Neural progenitor cell (in vitro differentiated cells): ENCODE measurements at regions not wholly inside any gene's neighbourhood (a gene's known extent, or its start where the extent isn't known, plus 50 kb on each side); places are given as distances from the start of the nearest gene placed in this dataset.
A peak's percentile ranks its signal among the peaks of the same experiment; 100 is the strongest.

Experiments used
- DNase-seq: peaks from one replicate; pipeline ENCODE4 v3.0.0-alpha.2; 2016; ENCODE audit warnings: low spot score
- H2AFZ ChIP-seq: fragments of 200-600 bp; sonication (generic); replicated peaks from 2 replicates; pipeline ENCODE4 v1.6.1; 2016; ENCODE audit warnings: antibody characterized with exemption
- H3F3A ChIP-seq: fragments of 200-600 bp; sonication (generic); 2 replicates; pipeline ENCODE4 v1.6.1; 2016; ENCODE audit warnings: antibody characterized with exemption, low read depth
- H3K27ac ChIP-seq: fragments of 200-600 bp; sonication (generic); 2 replicates; pipeline ENCODE4 v1.5.1; 2016; ENCODE audit warnings: mild to moderate bottlenecking
- H3K27me3 ChIP-seq: fragments of 200-600 bp; sonication (generic); 2 replicates; pipeline ENCODE4 v1.6.1; 2016; ENCODE audit warnings: mild to moderate bottlenecking, moderate library complexity
- H3K36me3 ChIP-seq: fragments of 200-600 bp; sonication (generic); 2 replicates; pipeline ENCODE4 v1.5.1; 2016
- H3K4me1 ChIP-seq: fragments of 200-600 bp; sonication (generic); 2 replicates; pipeline ENCODE4 v1.6.1; 2016; ENCODE audit warnings: mixed run types
- H3K4me2 ChIP-seq: fragments of 200-600 bp; sonication (generic); 2 replicates; pipeline ENCODE4 v1.6.1; 2016
- H3K4me3 ChIP-seq: fragments of 200-600 bp; sonication (generic); 2 replicates; pipeline ENCODE4 v1.5.1; 2016
- H3K79me2 ChIP-seq: fragments of 200-600 bp; sonication (generic); 2 replicates; pipeline ENCODE4 v1.6.1; 2016; ENCODE audit warnings: low read depth
- H3K9ac ChIP-seq: fragments of 200-600 bp; sonication (generic); 2 replicates; pipeline ENCODE4 v1.6.1; 2016
- H3K9me3 ChIP-seq: fragments of 200-600 bp; sonication (generic); 2 replicates; pipeline ENCODE4 v1.5.1; 2016; ENCODE audit warnings: low read depth
- H4K20me1 ChIP-seq: fragments of 200-600 bp; sonication (generic); 2 replicates; pipeline ENCODE4 v1.6.1; 2016; ENCODE audit warnings: low read depth
- H3K27ac Mint-ChIP-seq: 3 replicates; pipeline ENCODE4 v1.8.0; 2021; ENCODE audit warnings: mixed read lengths
- H3K27me3 Mint-ChIP-seq: 2 replicates; pipeline ENCODE4 v1.8.0; 2022; ENCODE audit warnings: low read depth, mild to moderate bottlenecking, inconsistent platforms, moderate library complexity, mixed read lengths; ENCODE audit not compliant: insufficient read depth
- H3K36me3 Mint-ChIP-seq: 3 replicates; pipeline ENCODE4 v1.8.0; 2021; ENCODE audit warnings: mixed read lengths
- H3K4me1 Mint-ChIP-seq: 3 replicates; pipeline ENCODE4 v1.8.0; 2021; ENCODE audit warnings: mixed read lengths
- H3K4me3 Mint-ChIP-seq: 3 replicates; pipeline ENCODE4 v1.8.0; 2021; ENCODE audit warnings: mild to moderate bottlenecking, moderate library complexity, mixed read lengths
- H3K9me3 Mint-ChIP-seq: 3 replicates; pipeline ENCODE4 v1.8.0; 2020; ENCODE audit warnings: mixed read lengths
- CTCF ChIP-seq: fragments of 200-600 bp; sonication (generic); IDR thresholded peaks from 2 replicates; pipeline ENCODE4 v1.5.1; 2017; ENCODE audit warnings: antibody characterized with exemption, mild to moderate bottlenecking
- EZH2 ChIP-seq: fragments of 200-600 bp; sonication (generic); IDR thresholded peaks from 2 replicates; pipeline ENCODE4 v1.6.1; 2017; ENCODE audit warnings: antibody characterized with exemption, mild to moderate bottlenecking, moderate library complexity
- EZH2phosphoT487 ChIP-seq: fragments of 200-600 bp; sonication (generic); IDR thresholded peaks from 2 replicates; pipeline ENCODE4 v1.6.1; 2017; ENCODE audit warnings: antibody characterized with exemption

- peak; percentile 78 for DNase-seq
- Mint-ChIP-seq H3K4me1 (peaks cover 28% of the 10 kb centered on the region), H3K36me3 (peaks cover 3% of the 10 kb centered on the region), H3K4me3 (no peak overlapping the region), H3K27ac (no peak overlapping the region), H3K27me3 (peaks cover 21% of the 10 kb centered on the region), H3K9me3 (peaks cover 4% of the 10 kb centered on the region)
- Histone ChIP-seq H3K4me3 (no peak overlapping the region), H3K9ac (no peak overlapping the region), H4K20me1 (no peaks in the 10 kb centered on the region), H3K27ac (no peak overlapping the region), H3K9me3 (no peaks in the 10 kb centered on the region), H3F3A (peaks cover 10% of the 10 kb centered on the region), H3K79me2 (no peaks in the 10 kb centered on the region), H3K36me3 (no peaks in the 10 kb centered on the region), H2AFZ (no peak overlapping the region), H3K27me3 (no peaks in the 10 kb centered on the region), H3K4me1 (peaks cover 12% of the 10 kb centered on the region), H3K4me2 (peak overlapping the region; percentile 62)
- no peak for TF ChIP-seq EZH2
- no peak for TF ChIP-seq EZH2phosphoT487
- TF ChIP-seq CTCF: no peak
These were observed 317.9 kb upstream of the IRX1 start for GRCh38 chr5:3277590-3278196.

GRCh38 chr5:3276896-3277295 is 318.7 kb upstream of the IRX1 start:
- H2AFZ ChIP-seq: no peak overlapping the region
- Mint-ChIP-seq H3K36me3 (peaks cover 3% of the 10 kb centered on the region), H3K27ac (peak overlapping the region; percentile 37), H3K4me1 (peaks cover 28% of the 10 kb centered on the region), H3K27me3 (peaks cover 21% of the 10 kb centered on the region), H3K9me3 (peaks cover 4% of the 10 kb centered on the region), H3K4me3 (no peak overlapping the region)
- H4K20me1 ChIP-seq: no peaks in the 10 kb centered on the region
- no peaks in the 10 kb centered on the region for H3K27me3 ChIP-seq
- no peak overlapping the region for H3K4me3 ChIP-seq
- H3K9me3 ChIP-seq: no peaks in the 10 kb centered on the region
- DNase-seq: no peak
- TF ChIP-seq CTCF: no peak
- no peak for TF ChIP-seq EZH2phosphoT487
- TF ChIP-seq EZH2: no peak
- peaks cover 10% of the 10 kb centered on the region for H3F3A ChIP-seq
- H3K4me1 ChIP-seq: peaks cover 12% of the 10 kb centered on the region
- no peak overlapping the region for H3K9ac ChIP-seq
- H3K4me2 ChIP-seq: no peak overlapping the region
- no peaks in the 10 kb centered on the region for H3K79me2 ChIP-seq
- no peaks in the 10 kb centered on the region for H3K36me3 ChIP-seq
- no peak overlapping the region for H3K27ac ChIP-seq

GRCh38 chr5:3269395-3270169 is 326.1 kb upstream of the IRX1 start:
- H4K20me1 ChIP-seq: no peaks in the 10 kb centered on the region
- no peak overlapping the region for H3K4me2 ChIP-seq

More at GRCh38 chr5:3269395-3270169, 326.1 kb upstream of the IRX1 start:
- no peak overlapping the region for H3K27ac ChIP-seq
- no peak overlapping the region for H2AFZ ChIP-seq
- peak; percentile 51 for DNase-seq
- H3K4me3 ChIP-seq: no peak overlapping the region
- H3K4me3 Mint-ChIP-seq: no peak overlapping the region
- H3K36me3 Mint-ChIP-seq: no peaks in the 10 kb centered on the region
- no peak overlapping the region for H3K9ac ChIP-seq
- H3K36me3 ChIP-seq: no peaks in the 10 kb centered on the region
- TF ChIP-seq EZH2: no peak
- TF ChIP-seq CTCF: no peak
- H3K9me3 ChIP-seq: no peaks in the 10 kb centered on the region
- H3K4me1 ChIP-seq: peaks cover 4% of the 10 kb centered on the region
- H3K4me1 Mint-ChIP-seq: peaks cover 12% of the 10 kb centered on the region
- H3K27ac Mint-ChIP-seq: no peak overlapping the region
- H3K9me3 Mint-ChIP-seq: no peaks in the 10 kb centered on the region
- H3F3A ChIP-seq: no peaks in the 10 kb centered on the region
- no peaks in the 10 kb centered on the region for H3K79me2 ChIP-seq
- peaks cover 16% of the 10 kb centered on the region for H3K27me3 Mint-ChIP-seq
- H3K27me3 ChIP-seq: no peaks in the 10 kb centered on the region
